H1 (cell line): ENCODE measurements at regions not wholly inside any gene's neighbourhood (a gene's known extent, or its start where the extent isn't known, plus 50 kb on each side); places are given as distances from the start of the nearest gene placed in this dataset.

Experiments used
- ATF3 ChIP-seq: IDR thresholded peaks from 2 replicates; pipeline ENCODE4 v1.6.1; 2011; ENCODE audit warnings: low read depth, mild to moderate bottlenecking, low read length; ENCODE audit not compliant: insufficient read depth
- CEBPB ChIP-seq: IDR thresholded peaks from 2 replicates; pipeline ENCODE4 v1.6.1; 2012; ENCODE audit warnings: low read depth, low read length
- CHD7 ChIP-seq: fragments of 300-600 bp; sonication (generic); IDR thresholded peaks from 2 replicates; pipeline ENCODE4 v1.7.1; 2012; ENCODE audit warnings: low read length, moderate library complexity, mild to moderate bottlenecking, inconsistent platforms; ENCODE audit not compliant: insufficient replicate concordance
- EGR1 ChIP-seq: IDR thresholded peaks from 2 replicates; pipeline ENCODE4 v1.6.1; 2011; ENCODE audit warnings: low read depth, low read length, borderline replicate concordance
- NRF1 ChIP-seq: IDR thresholded peaks from 2 replicates; pipeline ENCODE4 v1.6.1; 2011; ENCODE audit warnings: mild to moderate bottlenecking, low read depth, low read length, improper control_type of control experiment
- SIRT6 ChIP-seq: IDR thresholded peaks from one replicate; pipeline ENCODE4 v1.7.1; 2012; ENCODE audit warnings: low read length, inconsistent platforms

GRCh38 chr4:36590343-36590742 is 308.9 kb downstream of the DTHD1 start (continued):
- TF ChIP-seq CHD7 (no peak), SIRT6 (no peak), CEBPB (no peak), ATF3 (no peak), NRF1 (no peak), EGR1 (no peak)
